HG03575 (cell line): ENCODE measurements at regions not wholly inside any gene's neighbourhood (a gene's known extent, or its start where the extent isn't known, plus 50 kb on each side); places are given as distances from the start of the nearest gene placed in this dataset.

Source experiments
- ATAC-seq: cut with Tn5 transposase; IDR thresholded peaks from one replicate; pipeline ENCODE4 v1.9.1; 2021; ENCODE audit not compliant: unreplicated experiment, insufficient number of reproducible peaks, low FRiP score; ENCODE audit errors: extremely low read depth

DNA sequence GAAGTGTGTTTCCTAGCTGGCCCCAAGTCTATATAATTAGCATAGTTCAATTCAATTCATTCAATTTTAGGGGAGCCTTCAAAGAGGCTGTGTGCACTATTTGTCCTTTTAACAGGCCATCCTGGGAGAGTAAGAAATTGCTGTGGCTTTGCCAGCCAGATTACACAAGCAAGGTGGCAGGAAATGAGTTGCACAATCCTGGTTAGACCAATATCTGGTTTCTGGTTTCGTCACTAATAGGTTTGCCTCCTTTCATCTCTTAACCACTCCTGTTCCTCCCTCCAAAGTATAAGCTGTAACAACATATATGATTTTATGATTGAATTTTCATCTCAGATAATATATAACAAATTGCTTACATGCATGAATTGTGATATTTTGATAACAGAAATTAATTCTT is 84.1 kb upstream of the NEGR1 start:
- no peak for ATAC-seq

DNA sequence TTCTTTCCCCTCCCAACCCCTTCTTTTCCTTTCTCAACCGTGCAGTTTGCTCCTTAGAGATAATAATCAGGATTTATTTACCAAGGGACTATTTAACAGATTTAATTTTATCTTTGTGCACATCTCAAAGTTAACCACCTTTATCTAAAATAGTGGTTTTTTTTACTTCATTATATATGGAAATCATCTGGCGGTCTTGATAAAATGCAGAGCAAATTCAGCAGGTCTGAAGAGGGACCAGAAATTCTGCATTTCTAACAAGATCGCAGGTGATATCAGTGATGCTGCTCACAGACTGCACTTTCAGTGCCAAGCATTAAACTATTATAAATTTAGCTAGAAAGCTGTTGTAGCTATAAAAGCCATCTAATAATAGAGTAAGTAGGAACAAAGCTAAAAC is 83.4 kb upstream of the NEGR1 start:
- no peak for ATAC-seq

DNA sequence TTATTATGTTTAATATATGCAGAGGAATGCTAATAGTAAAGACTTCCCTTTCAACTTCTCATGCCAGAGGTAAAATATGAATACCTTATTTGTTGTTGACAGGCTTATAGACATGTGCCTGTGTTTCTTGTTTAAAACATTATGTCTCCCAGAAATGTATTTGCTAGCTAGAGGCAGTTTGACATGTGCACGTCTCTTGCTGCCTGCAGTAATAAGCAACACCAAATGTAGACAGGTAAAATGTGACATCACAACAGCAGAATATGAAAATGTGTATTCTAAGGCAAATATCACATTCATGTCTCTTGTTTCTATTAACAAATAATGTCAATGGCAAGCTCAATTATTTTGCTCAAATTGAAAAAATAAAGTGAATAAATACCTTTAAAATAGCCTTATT is 80.2 kb upstream of the NEGR1 start:
- no peak for ATAC-seq

DNA sequence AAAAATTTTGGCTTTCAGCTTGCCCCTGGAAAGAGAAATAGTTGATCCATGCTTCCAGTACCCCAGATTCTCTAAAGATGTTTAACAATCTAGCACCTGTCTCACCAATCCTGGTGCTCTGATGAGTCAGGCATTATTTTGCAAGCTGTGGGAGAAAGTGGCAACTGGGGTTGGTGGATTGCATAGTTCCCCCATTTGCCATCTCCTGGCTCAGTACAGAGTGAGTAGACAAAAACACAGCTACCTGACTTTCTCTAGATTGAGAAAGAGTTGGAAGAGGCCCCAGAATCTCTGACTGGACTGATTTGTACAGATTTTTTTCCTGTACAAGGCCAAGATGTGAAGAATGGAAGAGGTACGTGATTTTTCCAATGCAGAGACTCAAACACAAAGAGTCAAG is 75.1 kb upstream of the NEGR1 start:
- no peak for ATAC-seq

DNA sequence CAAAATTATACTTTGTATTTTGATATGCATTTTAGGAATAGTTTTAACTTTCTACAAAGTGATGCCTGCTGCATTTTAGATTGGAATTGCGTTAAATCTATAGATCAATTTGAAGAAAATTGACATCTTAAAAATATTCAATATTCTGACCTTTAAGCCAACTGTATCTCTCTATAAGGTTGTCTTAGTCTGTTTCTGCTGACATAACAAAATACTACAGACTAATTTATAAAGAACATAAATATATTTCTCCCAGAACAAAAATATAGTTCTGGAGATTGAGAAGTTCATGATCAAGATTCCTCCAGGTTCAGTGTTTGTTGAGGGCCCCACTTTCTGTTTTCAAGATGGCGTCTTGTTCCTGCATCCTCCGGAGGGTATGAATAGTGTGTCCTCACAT is 73.6 kb upstream of the NEGR1 start:
- no peak for ATAC-seq

DNA sequence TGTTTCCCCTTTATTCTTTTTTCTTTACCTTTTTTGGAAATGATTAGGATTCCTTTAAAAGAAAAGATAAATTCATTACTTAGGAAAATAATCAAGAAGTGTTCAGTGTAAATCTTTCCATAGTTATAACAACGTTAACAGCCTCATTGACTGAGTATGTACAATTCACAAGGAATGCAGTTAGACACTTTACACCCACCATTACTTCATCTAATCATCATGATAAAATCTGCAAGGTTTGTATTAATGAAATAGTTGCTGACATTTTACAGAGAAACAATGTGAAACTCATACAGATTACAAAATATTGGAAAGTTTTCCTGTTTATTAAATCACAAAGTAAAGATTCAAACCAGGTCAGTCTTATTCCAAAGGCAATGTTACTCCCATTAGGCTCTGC is 59.3 kb upstream of the NEGR1 start:
- no peak for ATAC-seq

DNA sequence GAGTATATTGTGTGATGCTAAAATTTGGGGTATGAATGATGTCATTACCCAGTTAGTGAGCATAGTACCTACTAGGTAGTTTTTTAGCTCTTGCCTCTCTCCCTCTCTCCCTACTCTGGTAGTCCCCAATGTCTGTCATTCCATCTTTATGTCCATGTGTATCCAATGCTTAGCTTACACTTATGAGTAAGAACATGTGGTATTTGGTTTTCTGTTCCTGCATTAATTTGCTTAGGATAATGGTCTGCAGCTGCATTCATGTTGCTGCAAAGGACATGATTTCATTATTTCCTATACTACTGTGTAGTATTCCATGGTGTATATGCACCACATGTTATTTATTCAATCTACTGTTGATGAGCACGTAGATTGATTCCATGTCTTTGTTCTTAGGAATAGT is 54.4 kb upstream of the NEGR1 start:
- no peak for ATAC-seq
